OCI-LY1 (cell line): ENCODE measurements at regions not wholly inside any gene's neighbourhood (a gene's known extent, or its start where the extent isn't known, plus 50 kb on each side); places are given as distances from the start of the nearest gene placed in this dataset.

ENCODE experiments used
- H2AFZ ChIP-seq: fragments of 200-600 bp; sonication (generic), shearing (Covaris generic); 2 replicates; pipeline ENCODE4 v1.6.0; 2014; ENCODE audit warnings: antibody characterized with exemption, mild to moderate bottlenecking, low read length
- H3F3A ChIP-seq: fragments of 200-600 bp; sonication (generic), shearing (Covaris generic); 2 replicates; pipeline ENCODE4 v1.6.0; 2014; ENCODE audit warnings: mild to moderate bottlenecking, antibody characterized with exemption, low read length, moderate library complexity; ENCODE audit not compliant: insufficient read depth
- H3K27ac ChIP-seq: fragments of 200-600 bp; sonication (generic); 2 replicates; pipeline ENCODE4 v1.5.1; 2014; ENCODE audit warnings: low read length, mixed run types, mild to moderate bottlenecking, low read depth; ENCODE audit not compliant: poor library complexity, severe bottlenecking
- H3K27me3 ChIP-seq: fragments of 200-600 bp; sonication (generic); 2 replicates; pipeline ENCODE4 v1.6.0; 2014; ENCODE audit warnings: antibody characterized with exemption, mild to moderate bottlenecking, low read length, moderate library complexity; ENCODE audit not compliant: insufficient read depth
- H3K36me3 ChIP-seq: fragments of 200-600 bp; sonication (generic); 2 replicates; pipeline ENCODE4 v1.6.1; 2014; ENCODE audit warnings: mild to moderate bottlenecking, antibody characterized with exemption, low read length, moderate library complexity, mixed read lengths; ENCODE audit not compliant: insufficient read depth
- H3K4me1 ChIP-seq: fragments of 200-600 bp; sonication (generic); 2 replicates; pipeline ENCODE4 v1.5.1; 2014; ENCODE audit warnings: mild to moderate bottlenecking, low read length, moderate library complexity; ENCODE audit not compliant: insufficient read depth, severe bottlenecking
- H3K4me2 ChIP-seq: fragments of 200-600 bp; sonication (generic), shearing (Covaris generic); 2 replicates; pipeline ENCODE4 v1.6.1; 2014; ENCODE audit warnings: low read length
- H3K4me3 ChIP-seq: fragments of 200-600 bp; sonication (generic); 2 replicates; pipeline ENCODE4 v1.5.1; 2014; ENCODE audit warnings: low read length, low read depth, mild to moderate bottlenecking, mixed read lengths; ENCODE audit not compliant: poor library complexity, severe bottlenecking
- H3K79me2 ChIP-seq: fragments of 200-600 bp; shearing (Covaris generic); 2 replicates; pipeline ENCODE4 v1.6.1; 2016; ENCODE audit warnings: mixed run types, low read length, mixed read lengths; ENCODE audit not compliant: insufficient read depth
- H3K9ac ChIP-seq: fragments of 200-600 bp; sonication (generic), shearing (Covaris generic); 2 replicates; pipeline ENCODE4 v1.6.1; 2014; ENCODE audit warnings: mild to moderate bottlenecking, low read length, mixed read lengths
- H3K9me2 ChIP-seq: fragments of 200-600 bp; sonication (generic), shearing (Covaris generic); 2 replicates; pipeline ENCODE4 v1.6.1; 2014; ENCODE audit warnings: low read depth, mild to moderate bottlenecking, low read length, mixed read lengths
- H3K9me3 ChIP-seq: fragments of 200-600 bp; shearing (Covaris generic); 2 replicates; pipeline ENCODE4 v1.6.1; 2014; ENCODE audit warnings: low read length, mixed read lengths
- H4K20me1 ChIP-seq: fragments of 200-600 bp; sonication (generic), shearing (Covaris generic); 2 replicates; pipeline ENCODE4 v1.6.0; 2016; ENCODE audit warnings: mild to moderate bottlenecking, low read length; ENCODE audit not compliant: insufficient read depth
- EZH2 ChIP-seq: fragments of 200-600 bp; sonication (generic), shearing (Covaris generic); IDR thresholded peaks from 2 replicates; pipeline ENCODE4 v1.8.0; 2017; ENCODE audit warnings: borderline replicate concordance, mixed run types, mild to moderate bottlenecking, antibody characterized with exemption, low read length, moderate library complexity, mixed read lengths
- TF ChIP-seq, protein P1 (sequence below): fragments of 200-600 bp; sonication (generic), shearing (Covaris generic); IDR thresholded peaks from 2 replicates; pipeline ENCODE4 v1.5.1; 2017; ENCODE audit warnings: mild to moderate bottlenecking, antibody characterized with exemption, low read length, moderate library complexity, mixed read lengths

DNA sequence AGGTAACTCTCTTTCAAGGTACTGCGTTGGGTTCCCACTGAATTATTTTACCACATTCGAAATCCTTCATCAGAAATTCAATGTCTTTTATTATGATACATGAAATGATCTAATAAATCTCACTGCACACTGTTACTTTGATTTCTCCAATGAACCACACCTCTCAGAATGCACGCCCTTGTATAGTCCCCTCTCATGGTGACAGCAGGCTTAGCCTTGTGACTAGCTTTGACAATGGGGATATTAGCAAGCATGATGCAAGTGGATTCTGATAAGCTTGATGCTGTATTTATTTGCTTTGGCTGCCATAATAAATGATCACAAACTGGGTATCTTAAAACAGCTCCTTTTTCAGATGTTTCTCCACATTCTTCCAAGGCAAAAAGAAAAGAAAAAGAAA is 100.4 kb upstream of the ETV6 start:
- no peak for TF ChIP-seq EZH2
- TF ChIP-seq, protein P1, sequence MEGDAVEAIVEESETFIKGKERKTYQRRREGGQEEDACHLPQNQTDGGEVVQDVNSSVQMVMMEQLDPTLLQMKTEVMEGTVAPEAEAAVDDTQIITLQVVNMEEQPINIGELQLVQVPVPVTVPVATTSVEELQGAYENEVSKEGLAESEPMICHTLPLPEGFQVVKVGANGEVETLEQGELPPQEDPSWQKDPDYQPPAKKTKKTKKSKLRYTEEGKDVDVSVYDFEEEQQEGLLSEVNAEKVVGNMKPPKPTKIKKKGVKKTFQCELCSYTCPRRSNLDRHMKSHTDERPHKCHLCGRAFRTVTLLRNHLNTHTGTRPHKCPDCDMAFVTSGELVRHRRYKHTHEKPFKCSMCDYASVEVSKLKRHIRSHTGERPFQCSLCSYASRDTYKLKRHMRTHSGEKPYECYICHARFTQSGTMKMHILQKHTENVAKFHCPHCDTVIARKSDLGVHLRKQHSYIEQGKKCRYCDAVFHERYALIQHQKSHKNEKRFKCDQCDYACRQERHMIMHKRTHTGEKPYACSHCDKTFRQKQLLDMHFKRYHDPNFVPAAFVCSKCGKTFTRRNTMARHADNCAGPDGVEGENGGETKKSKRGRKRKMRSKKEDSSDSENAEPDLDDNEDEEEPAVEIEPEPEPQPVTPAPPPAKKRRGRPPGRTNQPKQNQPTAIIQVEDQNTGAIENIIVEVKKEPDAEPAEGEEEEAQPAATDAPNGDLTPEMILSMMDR, result no peak
- Histone ChIP-seq H4K20me1 (no peaks in the 10 kb centered on the region), H3K27me3 (no peaks in the 10 kb centered on the region), H3F3A (no peaks in the 10 kb centered on the region), H3K9me3 (no peaks in the 10 kb centered on the region), H3K9ac (no peak overlapping the region), H3K79me2 (no peaks in the 10 kb centered on the region), H3K36me3 (no peaks in the 10 kb centered on the region), H3K4me3 (no peak overlapping the region), H2AFZ (no peak overlapping the region), H3K9me2 (no peaks in the 10 kb centered on the region), H3K4me1 (peaks cover 14% of the 10 kb centered on the region), H3K4me2 (no peak overlapping the region), H3K27ac (no peak overlapping the region)

DNA sequence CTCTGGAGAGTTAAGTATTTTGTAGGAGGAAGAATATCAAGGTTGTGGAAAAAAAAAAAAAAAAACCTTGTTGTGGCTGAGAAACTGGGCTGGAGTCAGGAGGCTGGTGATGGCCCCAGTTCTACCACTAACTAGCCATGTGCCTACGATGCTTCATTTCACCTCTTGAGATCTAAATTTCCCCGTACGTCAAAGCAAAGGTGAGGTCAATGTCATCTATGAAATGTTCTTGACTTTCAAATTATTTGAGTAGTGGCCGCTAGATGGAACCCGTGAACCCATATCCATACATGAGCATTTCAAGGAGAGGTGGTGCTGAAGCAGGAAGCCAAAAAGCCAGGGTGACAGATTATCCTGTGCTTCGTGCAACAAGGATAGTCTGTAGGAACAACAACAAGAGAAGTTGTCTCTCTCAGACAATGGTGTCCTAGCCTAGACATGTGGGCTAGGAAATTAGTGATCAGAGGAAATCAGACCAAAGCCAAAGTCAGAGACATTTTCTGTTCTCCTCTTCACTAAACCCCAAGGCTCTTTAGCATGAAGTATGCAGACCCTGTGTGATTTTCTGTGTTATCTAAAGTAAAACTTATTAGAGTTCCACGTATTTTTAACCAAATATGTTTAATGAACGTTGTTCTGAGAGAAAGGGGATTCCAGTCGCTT is 95.5 kb upstream of the ETV6 start:
- Histone ChIP-seq H2AFZ (no peak overlapping the region), H3K9me2 (no peaks in the 10 kb centered on the region), H3K9ac (no peak overlapping the region), H3K36me3 (no peaks in the 10 kb centered on the region), H3K9me3 (no peaks in the 10 kb centered on the region), H4K20me1 (no peaks in the 10 kb centered on the region), H3K79me2 (no peaks in the 10 kb centered on the region), H3F3A (no peaks in the 10 kb centered on the region), H3K4me2 (no peak overlapping the region), H3K27me3 (no peaks in the 10 kb centered on the region), H3K27ac (no peak overlapping the region), H3K4me3 (no peak overlapping the region), H3K4me1 (no peaks in the 10 kb centered on the region)
- no peak for TF ChIP-seq EZH2
- TF ChIP-seq, protein P1, result peak; percentile 56; the same call in 1 of the 2 replicates

DNA sequence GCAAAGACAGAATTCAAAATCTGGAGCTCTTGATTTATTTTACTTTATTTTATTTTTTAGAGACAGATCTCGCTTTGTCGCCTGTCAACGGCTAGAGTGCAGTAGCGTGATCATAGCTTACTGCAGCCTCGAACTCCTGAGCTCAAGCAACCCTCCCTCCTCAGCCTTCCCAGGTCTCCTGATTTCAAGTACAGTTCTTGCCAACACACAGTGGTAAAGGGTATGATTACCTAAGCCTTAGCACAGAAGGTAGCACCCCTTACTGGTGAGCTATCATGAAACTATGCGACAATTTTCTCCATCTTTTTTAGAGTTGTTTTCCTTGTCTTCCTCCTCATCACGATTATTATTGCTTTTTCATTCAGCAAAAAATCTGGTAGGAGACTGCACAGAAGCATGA is 94.3 kb upstream of the ETV6 start:
- Histone ChIP-seq H3K79me2 (no peaks in the 10 kb centered on the region), H4K20me1 (no peaks in the 10 kb centered on the region), H3K9me3 (no peaks in the 10 kb centered on the region), H2AFZ (no peak overlapping the region), H3K9ac (no peak overlapping the region), H3K27ac (no peak overlapping the region), H3F3A (no peaks in the 10 kb centered on the region), H3K4me2 (no peak overlapping the region), H3K4me1 (no peaks in the 10 kb centered on the region), H3K27me3 (no peaks in the 10 kb centered on the region), H3K9me2 (no peaks in the 10 kb centered on the region), H3K36me3 (no peaks in the 10 kb centered on the region), H3K4me3 (no peak overlapping the region)
- no peak for TF ChIP-seq EZH2
- TF ChIP-seq, protein P1, result no peak
